H9 (cell line): ENCODE measurements at regions not wholly inside any gene's neighbourhood (a gene's known extent, or its start where the extent isn't known, plus 50 kb on each side); places are given as distances from the start of the nearest gene placed in this dataset.

Experiments used
- DNase-seq: peaks from one replicate; pipeline ENCODE4 v3.0.0-alpha.2; 2017
- H2AFZ ChIP-seq: one replicate; pipeline ENCODE4 v1.6.1; 2013; ENCODE audit warnings: mild to moderate bottlenecking, low read length, control low read depth, moderate library complexity
- H2AK5ac ChIP-seq: 2 replicates; pipeline ENCODE4 v1.6.1; 2013; ENCODE audit warnings: low read length, control low read depth, mixed read lengths; ENCODE audit not compliant: insufficient read length
- H2BK120ac ChIP-seq: one replicate; pipeline ENCODE4 v1.6.1; 2013; ENCODE audit warnings: low read depth, mild to moderate bottlenecking, low read length, control low read depth, inconsistent platforms; ENCODE audit not compliant: poor library complexity, severe bottlenecking
- H2BK12ac ChIP-seq: 2 replicates; pipeline ENCODE4 v1.6.1; 2013; ENCODE audit warnings: low read length, control low read depth, mixed read lengths, low read depth; ENCODE audit not compliant: insufficient read length
- H2BK15ac ChIP-seq: 2 replicates; pipeline ENCODE4 v1.6.1; 2013; ENCODE audit warnings: low read depth, low read length, control low read depth
- H2BK20ac ChIP-seq: one replicate; pipeline ENCODE4 v1.6.1; 2013; ENCODE audit warnings: low read depth, mild to moderate bottlenecking, low read length, control low read depth, inconsistent platforms; ENCODE audit not compliant: poor library complexity, severe bottlenecking
- H2BK5ac ChIP-seq: 2 replicates; pipeline ENCODE4 v1.6.1; 2013; ENCODE audit warnings: low read length, control low read depth, mixed read lengths; ENCODE audit not compliant: insufficient read length
- H3K14ac ChIP-seq: 2 replicates; pipeline ENCODE4 v1.6.1; 2013; ENCODE audit warnings: low read length, control low read depth; ENCODE audit not compliant: insufficient read depth
- H3K18ac ChIP-seq: 2 replicates; pipeline ENCODE4 v1.6.1; 2013; ENCODE audit warnings: low read depth, mild to moderate bottlenecking, mixed read lengths, low read length, control low read depth; ENCODE audit not compliant: insufficient read length
- H3K23ac ChIP-seq: 2 replicates; pipeline ENCODE4 v1.6.1; 2013; ENCODE audit warnings: low read length, control low read depth, mixed read lengths, low read depth; ENCODE audit not compliant: insufficient read length
- H3K23me2 ChIP-seq: 2 replicates; pipeline ENCODE4 v1.6.1; 2013; ENCODE audit warnings: low read depth, mild to moderate bottlenecking, mixed read lengths, low read length, control low read depth; ENCODE audit not compliant: insufficient read length, poor library complexity, severe bottlenecking
- H3K27ac ChIP-seq: 2 replicates; pipeline ENCODE4 v1.5.1; 2013; ENCODE audit warnings: low read length, control low read depth, mixed read lengths, low read depth; ENCODE audit not compliant: insufficient read length
- H3K27me3 ChIP-seq: 2 replicates; pipeline ENCODE4 v1.6.1; 2013; ENCODE audit warnings: low read length, control low read depth, inconsistent platforms; ENCODE audit not compliant: insufficient read depth
- H3K4ac ChIP-seq: 2 replicates; pipeline ENCODE4 v1.6.1; 2013; ENCODE audit warnings: low read depth, mild to moderate bottlenecking, control low read depth, inconsistent platforms, low read length, moderate library complexity
- H3K4me1 ChIP-seq: 2 replicates; pipeline ENCODE4 v1.6.1; 2013; ENCODE audit warnings: low read length, control low read depth, inconsistent platforms; ENCODE audit not compliant: insufficient read depth
- H3K4me2 ChIP-seq: 2 replicates; pipeline ENCODE4 v1.6.1; 2013; ENCODE audit warnings: low read length, control low read depth, mixed read lengths; ENCODE audit not compliant: insufficient read length, insufficient read depth
- H3K56ac ChIP-seq: 2 replicates; pipeline ENCODE4 v1.6.1; 2013; ENCODE audit warnings: low read depth, mild to moderate bottlenecking, mixed read lengths, low read length, control low read depth; ENCODE audit not compliant: insufficient read length
- H3K79me1 ChIP-seq: 2 replicates; pipeline ENCODE4 v1.6.1; 2013; ENCODE audit warnings: low read depth, mild to moderate bottlenecking, moderate library complexity, low read length, control low read depth, inconsistent platforms; ENCODE audit not compliant: insufficient read depth, poor library complexity, severe bottlenecking
- H3K79me2 ChIP-seq: 2 replicates; pipeline ENCODE4 v1.6.1; 2013; ENCODE audit warnings: low read length, control low read depth, inconsistent platforms; ENCODE audit not compliant: insufficient read depth
- H3K9ac ChIP-seq: 2 replicates; pipeline ENCODE4 v1.6.1; 2013; ENCODE audit warnings: low read length, control low read depth, mixed read lengths; ENCODE audit not compliant: insufficient read length; ENCODE audit errors: extremely low read depth
- H3K9me3 ChIP-seq: one replicate; pipeline ENCODE4 v1.6.1; 2013; ENCODE audit warnings: low read depth, low read length, inconsistent platforms; ENCODE audit not compliant: control insufficient read depth
- H3T11ph ChIP-seq: one replicate; pipeline ENCODE4 v1.6.1; 2013; ENCODE audit warnings: mild to moderate bottlenecking, low read length, control low read depth, inconsistent platforms
- H4K20me1 ChIP-seq: one replicate; pipeline ENCODE4 v1.6.1; 2013; ENCODE audit not compliant: control insufficient read depth, insufficient read length, insufficient read depth
- H4K5ac ChIP-seq: 2 replicates; pipeline ENCODE4 v1.6.1; 2013; ENCODE audit warnings: low read depth, mild to moderate bottlenecking, mixed read lengths, low read length, control low read depth; ENCODE audit not compliant: insufficient read length
- H4K8ac ChIP-seq: replicated peaks from 2 replicates; pipeline ENCODE4 v1.6.1; 2013; ENCODE audit warnings: low read length, control low read depth, mixed read lengths, low read depth; ENCODE audit not compliant: insufficient read length
- H4K91ac ChIP-seq: 2 replicates; pipeline ENCODE4 v1.6.1; 2013; ENCODE audit warnings: low read depth, mild to moderate bottlenecking, moderate library complexity, mixed read lengths, low read length, control low read depth; ENCODE audit not compliant: insufficient read length
- H3K27ac Mint-ChIP-seq, 3 experiments: 2 replicates in 2 of 3; 3 replicates in 1 of 3; pipeline ENCODE4 v1.8.0; 2020 to 2021; ENCODE audit warnings: mixed read lengths in 3 of 3, mild to moderate bottlenecking in 1 of 3, moderate library complexity in 1 of 3
- H3K27me3 Mint-ChIP-seq: 2 replicates; pipeline ENCODE4 v1.8.0; 2021; ENCODE audit warnings: low read depth, mild to moderate bottlenecking, moderate library complexity, mixed read lengths
- H3K36me3 Mint-ChIP-seq, 3 experiments: 2 replicates in 2 of 3; 3 replicates in 1 of 3; pipeline ENCODE4 v1.8.0; 2020 to 2021; ENCODE audit warnings: low read depth in 3 of 3, mixed read lengths in 3 of 3; ENCODE audit not compliant: insufficient read depth in 1 of 3
- H3K4me1 Mint-ChIP-seq, 2 experiments: 2 replicates each; pipeline ENCODE4 v1.8.0; 2020; ENCODE audit warnings: mixed read lengths in 2 of 2
- H3K4me3 Mint-ChIP-seq, 2 experiments: 2 replicates in 1 of 2; 3 replicates in 1 of 2; pipeline ENCODE4 v1.8.0; 2020 to 2021; ENCODE audit warnings: mild to moderate bottlenecking in 2 of 2, mixed read lengths in 2 of 2, moderate library complexity in 1 of 2
- H3K9me3 Mint-ChIP-seq, 2 experiments: 2 replicates in 1 of 2; 3 replicates in 1 of 2; pipeline ENCODE4 v1.8.0; 2020; ENCODE audit warnings: mild to moderate bottlenecking in 2 of 2, mixed read lengths in 2 of 2, moderate library complexity in 1 of 2
- CTCF ChIP-seq: fragments of 200-600 bp; sonication (generic); conservative IDR thresholded peaks from 3 replicates; pipeline ENCODE4 v1.8.0; 2021; ENCODE audit warnings: antibody characterized with exemption, mild to moderate bottlenecking
- whole genome bisulfite sequencing: extraction: QIAGEN DNeasy Blood & Tissue Kit; methylation state at CpG from one replicate; pipeline ENCODE4 v1.1.7; 2013; ENCODE audit warnings: missing lambda C conversion rate, low lambda C conversion rate, mixed read lengths; ENCODE audit not compliant: insufficient read length; ENCODE audit errors: extremely low coverage; 5-methylcytosine and 5-hydroxymethylcytosine counted together

- Histone ChIP-seq H3K14ac (no peak overlapping the region), H3K23me2 (no peaks in the 10 kb centered on the region), H3K56ac (no peak overlapping the region), H3K23ac (no peak overlapping the region), H3K4me1 (no peaks in the 10 kb centered on the region), H2BK20ac (no peak overlapping the region), H2AK5ac (no peak overlapping the region), H3K9ac (no peak overlapping the region), H2BK12ac (no peak overlapping the region), H2BK5ac (no peak overlapping the region), H3K4me2 (no peak overlapping the region), H3K4ac (no peak overlapping the region), H3K79me2 (no peaks in the 10 kb centered on the region), H3K79me1 (no peaks in the 10 kb centered on the region), H3T11ph (no peak overlapping the region), H3K27me3 (no peaks in the 10 kb centered on the region), H3K27ac (no peak overlapping the region), H4K8ac (no peak overlapping the region), H2AFZ (no peak overlapping the region), H4K91ac (no peak overlapping the region), H2BK15ac (no peak overlapping the region), H2BK120ac (no peak overlapping the region), H3K18ac (no peak overlapping the region), H4K5ac (no peak overlapping the region), H4K20me1 (no peaks in the 10 kb centered on the region), H3K9me3 (no peaks in the 10 kb centered on the region)
- H3K4me1 Mint-ChIP-seq: no peaks in the 10 kb centered on the region
- no peak overlapping the region for H3K27ac Mint-ChIP-seq
- no peak overlapping the region for H3K4me3 Mint-ChIP-seq
- TF ChIP-seq CTCF: no peak
- H3K27me3 Mint-ChIP-seq: no peaks in the 10 kb centered on the region
- peaks cover 0 to 2% of the 10 kb centered on the region in 2 experiments; a peak in 3 of 5 replicates for H3K9me3 Mint-ChIP-seq
- WGBS: no CpG with 5 or more reads among the region's 5 CpGs
- no peak for DNase-seq
- no peaks in the 10 kb centered on the region; a peak in 2 of 7 replicates for H3K36me3 Mint-ChIP-seq
Measured at GRCh38 chr11:24198481-24198880, 298.4 kb upstream of the LUZP2 start.
